Activated CD4-positive, alpha-beta T cell treated with anti-CD3 and anti-CD28 coated beads, Interleukin-2, amount 10 ng/mL, durations not matched to agents 24 days and 14 days (primary cell): ENCODE measurements at regions not wholly inside any gene's neighbourhood (a gene's known extent, or its start where the extent isn't known, plus 50 kb on each side); places are given as distances from the start of the nearest gene placed in this dataset.
A peak's percentile ranks its signal among the peaks of the same experiment; 100 is the strongest.
"Not testable (repeated sequence)": the region's sequence is repeated elsewhere in the genome, so short reads cannot be mapped to it uniquely, and the experiment has no call there.

Experiments
- DNase-seq: peaks from one replicate; pipeline ENCODE4 v3.0.0; 2022
- H3K27ac Mint-ChIP-seq: one replicate; pipeline ENCODE4 v1.8.0; 2022; ENCODE audit warnings: mild to moderate bottlenecking, mixed read lengths
- H3K27me3 Mint-ChIP-seq: one replicate; pipeline ENCODE4 v1.8.0; 2022; ENCODE audit warnings: mixed read lengths
- H3K36me3 Mint-ChIP-seq: one replicate; pipeline ENCODE4 v1.8.0; 2022; ENCODE audit warnings: low read depth, mild to moderate bottlenecking, mixed read lengths
- H3K4me1 Mint-ChIP-seq: one replicate; pipeline ENCODE4 v1.8.0; 2021; ENCODE audit warnings: mixed read lengths
- H3K4me3 Mint-ChIP-seq: one replicate; pipeline ENCODE4 v1.8.0; 2022; ENCODE audit warnings: mild to moderate bottlenecking, moderate library complexity, mixed read lengths
- H3K9me3 Mint-ChIP-seq: one replicate; pipeline ENCODE4 v1.8.0; 2021; ENCODE audit warnings: mixed read lengths
- intact Hi-C: fragments of 100-400 bp; cut with micrococcal nuclease; formaldehyde crosslinking; loops from one replicate; pipeline ENCODE4 v1.15.1; 2023

DNA sequence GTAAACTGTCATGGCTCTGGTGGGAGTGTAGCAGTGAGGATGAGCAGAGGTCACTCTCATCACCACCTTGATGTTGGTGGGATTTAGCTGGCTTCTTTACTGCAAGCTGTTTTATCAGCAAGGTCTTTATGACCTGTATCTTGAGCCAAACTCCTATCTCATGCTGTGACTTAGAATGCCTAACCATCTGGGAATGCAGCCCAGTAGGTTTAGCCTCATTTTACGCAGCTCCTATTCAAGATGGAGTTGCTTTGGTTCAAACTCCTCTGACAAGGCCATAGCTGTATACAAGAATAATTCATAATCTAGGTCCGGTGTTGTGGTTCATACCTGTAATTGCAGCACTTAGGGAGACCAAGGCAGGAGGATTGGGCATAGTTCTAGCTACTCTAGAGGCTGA lies 85.1 kb downstream of the ARRDC3 start:
- Mint-ChIP-seq H3K9me3 (no peaks in the 10 kb centered on the region), H3K27ac (no peak overlapping the region), H3K4me3 (no peak overlapping the region), H3K27me3 (no peaks in the 10 kb centered on the region), H3K4me1 (peaks cover 5% of the 10 kb centered on the region), H3K36me3 (no peaks in the 10 kb centered on the region)
- intact Hi-C loops = no loop called here
- no peak for DNase-seq

DNA sequence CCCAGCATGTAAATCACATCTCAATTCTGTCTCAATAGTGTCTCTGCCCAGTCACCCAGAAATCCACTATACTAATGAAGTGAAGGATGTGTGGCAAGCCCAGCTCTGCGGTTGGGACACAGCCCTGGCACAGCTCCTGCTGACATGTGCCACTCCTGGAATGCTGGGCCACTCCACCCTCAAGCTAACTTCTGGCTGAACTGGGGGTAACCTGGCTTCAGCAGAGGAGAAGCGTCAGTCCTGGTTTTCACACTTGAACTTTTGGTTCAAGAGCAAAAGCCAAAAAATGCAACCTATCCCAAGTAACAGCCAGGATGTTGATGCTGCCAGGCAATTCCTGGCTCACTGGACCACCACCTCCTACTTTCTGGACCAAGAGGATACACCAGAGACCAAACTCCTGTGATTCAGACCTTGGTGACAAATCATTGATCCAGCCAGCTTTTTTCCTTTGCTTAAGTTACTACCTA lies 86.4 kb downstream of the ARRDC3 start:
- H3K4me1 Mint-ChIP-seq = peaks cover 16% of the 10 kb centered on the region
- no peaks in the 10 kb centered on the region for H3K27me3 Mint-ChIP-seq
- H3K4me3 Mint-ChIP-seq = no peak overlapping the region
- DNase-seq = no peak
- H3K9me3 Mint-ChIP-seq = no peaks in the 10 kb centered on the region
- H3K36me3 Mint-ChIP-seq = no peaks in the 10 kb centered on the region
- intact Hi-C loops = no loop called here
- H3K27ac Mint-ChIP-seq = no peak overlapping the region

DNA sequence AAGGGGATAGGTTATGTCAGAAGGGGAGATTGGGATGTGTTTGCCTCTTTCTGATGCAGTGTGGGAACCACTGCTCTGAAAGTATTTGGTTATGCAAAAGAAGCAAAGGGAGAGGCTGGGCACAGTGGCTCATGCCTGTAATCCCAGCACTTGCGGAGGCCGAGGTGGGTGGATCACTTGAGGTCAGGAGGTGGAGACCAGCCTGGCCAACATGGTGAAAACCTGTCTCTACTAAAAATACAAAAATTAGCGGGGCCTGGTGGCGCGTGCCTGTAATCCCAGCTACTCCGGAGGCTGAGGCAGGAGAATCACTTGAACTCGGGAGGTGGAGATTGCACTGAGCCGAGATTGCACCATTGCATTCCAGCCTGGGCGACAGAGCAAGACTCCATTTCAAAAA lies 87.0 kb downstream of the ARRDC3 start:
- H3K9me3 Mint-ChIP-seq, DNase-seq, H3K27me3 Mint-ChIP-seq, H3K27ac Mint-ChIP-seq, H3K36me3 Mint-ChIP-seq, H3K4me3 Mint-ChIP-seq, intact Hi-C loops: not testable (repeated sequence)
- H3K4me1 Mint-ChIP-seq = peaks cover 16% of the 10 kb centered on the region

DNA sequence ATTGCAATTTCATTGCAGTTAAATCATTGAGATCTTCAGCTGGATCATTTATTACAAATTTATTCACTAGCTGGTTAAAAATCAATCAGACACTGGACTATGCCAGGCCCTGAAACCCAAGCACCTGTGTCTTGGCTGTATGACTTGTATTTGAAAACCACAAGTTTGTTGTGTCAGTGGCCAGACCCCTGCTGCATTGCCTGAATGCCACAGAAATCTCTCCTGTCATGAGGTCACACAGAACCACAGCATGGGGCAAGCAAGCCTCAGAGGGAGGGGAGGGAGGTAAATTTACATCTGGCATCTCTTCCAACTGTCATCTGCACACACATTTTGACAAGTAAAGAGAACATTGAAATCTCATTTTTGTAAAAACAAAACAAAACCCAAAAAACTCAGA lies 90.0 kb downstream of the ARRDC3 start:
- H3K4me1 Mint-ChIP-seq = peaks cover 16% of the 10 kb centered on the region
- H3K9me3 Mint-ChIP-seq = no peaks in the 10 kb centered on the region
- no peaks in the 10 kb centered on the region for H3K27me3 Mint-ChIP-seq
- intact Hi-C loops = no loop called here
- no peaks in the 10 kb centered on the region for H3K36me3 Mint-ChIP-seq
- no peak overlapping the region for H3K27ac Mint-ChIP-seq
- no peak overlapping the region for H3K4me3 Mint-ChIP-seq
- DNase-seq = no peak

DNA sequence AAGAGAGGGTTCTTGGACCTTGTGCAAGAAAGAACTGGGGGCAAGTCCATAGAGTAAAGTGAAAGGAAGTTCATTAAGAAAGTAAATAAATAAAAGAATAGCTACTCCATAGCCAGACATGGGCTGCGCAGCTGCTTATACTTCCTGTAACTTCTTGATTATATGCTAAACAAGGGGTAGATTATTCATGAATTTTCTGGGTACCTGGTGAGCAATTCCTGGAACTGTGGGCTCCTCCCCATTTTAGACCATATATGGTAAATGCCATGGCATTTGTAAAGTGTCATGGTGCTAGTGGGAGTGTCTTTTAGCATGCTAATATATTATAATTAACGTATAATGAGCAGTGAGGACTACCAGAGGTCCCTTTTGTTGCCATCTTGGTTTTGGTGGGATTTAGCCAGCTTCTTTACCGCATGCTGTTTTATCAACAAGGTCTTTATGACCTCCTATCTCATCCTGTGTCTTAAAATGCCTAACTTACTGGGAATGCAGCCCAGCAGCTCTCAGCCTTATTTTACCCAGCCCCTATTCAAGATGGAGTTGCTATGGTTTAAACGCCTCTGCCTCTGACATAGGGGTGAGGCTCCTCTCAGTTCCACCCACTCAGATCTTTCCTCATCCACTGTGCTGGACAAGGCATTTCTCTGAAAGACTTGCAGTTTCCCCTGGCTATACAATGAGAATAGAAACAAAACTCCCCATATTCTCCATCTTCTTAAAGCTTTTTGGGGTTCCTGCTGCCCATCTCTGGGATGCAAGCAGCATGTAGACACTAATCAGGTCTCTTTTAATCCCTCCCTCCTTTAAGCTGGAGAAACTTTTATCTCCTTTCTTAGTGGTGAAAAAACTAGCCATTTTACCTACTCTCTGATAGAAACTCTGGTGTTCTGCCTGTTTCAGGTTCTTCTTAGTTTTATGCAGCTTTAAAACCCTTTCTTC lies 91.2 kb downstream of the ARRDC3 start:
- no peak overlapping the region for H3K27ac Mint-ChIP-seq
- H3K27me3 Mint-ChIP-seq = no peaks in the 10 kb centered on the region
- H3K9me3 Mint-ChIP-seq = peaks cover 8% of the 10 kb centered on the region
- intact Hi-C loops = no loop called here
- no peak for DNase-seq
- peaks cover 16% of the 10 kb centered on the region for H3K4me1 Mint-ChIP-seq
- H3K4me3 Mint-ChIP-seq = no peak overlapping the region
- no peaks in the 10 kb centered on the region for H3K36me3 Mint-ChIP-seq

DNA sequence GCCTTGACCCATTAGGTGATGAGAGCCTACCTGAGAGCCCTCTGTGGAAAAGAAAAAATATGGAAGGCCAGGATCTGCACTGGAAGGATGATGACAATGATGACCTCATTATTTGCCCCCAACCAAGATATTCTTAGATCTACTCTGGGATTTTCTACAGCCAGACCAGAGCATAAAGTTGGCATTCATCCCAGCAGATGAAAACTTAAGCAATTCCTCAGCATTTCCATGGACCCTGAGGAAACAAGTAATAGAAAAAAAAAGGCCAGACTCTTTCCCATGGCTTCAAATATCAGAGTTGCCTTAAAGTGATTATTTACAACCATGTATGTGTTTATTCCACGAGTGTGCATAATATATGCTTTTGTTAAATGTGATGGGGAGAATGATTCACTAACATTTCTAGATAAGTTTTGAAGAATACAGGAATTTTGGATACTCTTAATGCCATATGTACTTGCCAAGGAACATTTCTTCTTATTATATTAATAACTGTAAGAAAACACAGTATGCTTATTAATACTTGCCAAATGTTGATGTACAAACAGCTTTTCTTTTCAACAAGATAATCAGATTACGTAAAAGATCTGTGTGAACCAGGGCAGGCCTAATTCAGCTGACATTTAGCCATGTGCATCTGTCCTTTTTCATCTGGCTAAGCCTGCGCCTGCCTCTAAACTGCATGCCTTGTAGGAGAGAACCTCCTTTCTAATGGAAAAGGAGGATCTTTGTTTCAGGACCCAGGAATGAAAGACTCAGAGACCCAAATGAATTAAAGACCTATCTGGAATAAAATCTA lies 94.8 kb downstream of the ARRDC3 start:
- Mint-ChIP-seq H3K4me1 (peaks cover 22% of the 10 kb centered on the region), H3K27me3 (no peaks in the 10 kb centered on the region), H3K4me3 (no peak overlapping the region), H3K27ac (no peak overlapping the region), H3K36me3 (peaks cover 7% of the 10 kb centered on the region), H3K9me3 (peaks cover 22% of the 10 kb centered on the region)
- intact Hi-C loops = no loop called here
- no peak for DNase-seq

DNA sequence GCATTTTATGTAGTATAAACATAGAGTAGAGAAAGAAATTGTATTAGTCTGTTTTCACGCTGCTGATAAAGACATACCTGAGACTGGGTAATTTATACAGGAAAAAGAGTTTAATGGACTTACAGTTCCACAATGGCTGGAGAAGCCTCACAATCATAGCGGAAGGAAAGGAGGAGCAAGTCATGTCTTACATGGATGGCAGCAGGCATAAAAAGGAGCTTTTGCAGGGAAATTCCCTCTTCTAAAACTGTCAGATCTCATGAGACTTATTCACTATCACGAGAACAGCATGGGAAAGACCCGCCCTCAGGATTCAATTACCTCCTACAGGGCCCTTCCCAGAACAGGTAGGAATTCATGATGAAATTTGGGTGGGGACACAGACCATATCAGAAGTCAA lies 98.1 kb downstream of the ARRDC3 start:
- H3K4me3 Mint-ChIP-seq, H3K27me3 Mint-ChIP-seq, H3K36me3 Mint-ChIP-seq, DNase-seq, H3K27ac Mint-ChIP-seq, intact Hi-C loops: not testable (repeated sequence)
- Mint-ChIP-seq H3K9me3 (peaks cover 22% of the 10 kb centered on the region), H3K4me1 (peaks cover 22% of the 10 kb centered on the region)

DNA sequence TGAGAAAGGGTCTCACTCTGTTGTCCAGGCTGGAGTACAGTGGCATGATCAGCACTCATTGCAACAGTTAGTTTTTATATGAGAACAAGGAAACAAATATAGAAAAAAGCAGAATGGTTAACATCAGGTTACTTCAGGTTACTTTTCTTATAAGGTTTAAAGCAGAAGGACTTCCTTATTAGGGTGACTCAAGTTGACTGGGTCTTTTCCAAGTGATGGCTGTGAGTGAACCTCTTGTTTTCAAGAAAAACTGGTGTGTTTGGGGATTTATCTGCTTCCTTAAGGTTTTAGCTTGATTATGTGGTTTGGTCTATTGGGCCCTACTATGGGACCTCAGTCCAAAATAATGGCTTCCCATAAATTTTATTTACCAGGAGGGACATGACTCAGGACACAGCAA lies 99.2 kb downstream of the ARRDC3 start:
- intact Hi-C loops = no loop called here

DNA sequence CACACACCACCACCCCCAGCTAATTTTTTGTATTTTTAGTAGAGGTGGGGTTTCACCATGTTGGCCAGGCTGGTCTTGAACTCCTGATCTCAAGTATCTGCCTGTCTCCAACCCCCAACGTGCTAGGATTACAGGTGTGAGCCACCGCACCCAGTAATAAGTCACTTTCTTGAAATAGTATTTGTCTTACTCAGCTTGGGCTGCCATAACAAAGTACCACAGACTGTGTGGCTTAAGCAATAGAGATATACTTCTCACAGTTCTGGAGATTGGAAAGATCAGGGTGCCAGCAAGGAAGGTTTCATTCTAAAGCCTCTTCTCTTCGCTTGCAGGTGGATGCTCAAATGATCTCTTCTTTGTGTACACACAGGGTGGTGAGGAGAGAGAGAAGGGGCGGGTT lies 99.8 kb downstream of the ARRDC3 start:
- H3K4me3 Mint-ChIP-seq = no peak overlapping the region
- H3K36me3 Mint-ChIP-seq = peaks cover 9% of the 10 kb centered on the region
- H3K4me1 Mint-ChIP-seq = peaks cover 30% of the 10 kb centered on the region
- peaks cover 2% of the 10 kb centered on the region for H3K27me3 Mint-ChIP-seq
- no peak overlapping the region for H3K27ac Mint-ChIP-seq
- no peak for DNase-seq
- intact Hi-C loops = no loop called here
- H3K9me3 Mint-ChIP-seq = peaks cover 22% of the 10 kb centered on the region

More for the DNA sequence above, 99.2 kb downstream of the ARRDC3 start:
- peaks cover 22% of the 10 kb centered on the region for H3K9me3 Mint-ChIP-seq
- H3K27ac Mint-ChIP-seq = no peak overlapping the region
- DNase-seq = no peak
- H3K4me1 Mint-ChIP-seq = peaks cover 30% of the 10 kb centered on the region
- H3K4me3 Mint-ChIP-seq = no peak overlapping the region
- peaks cover 2% of the 10 kb centered on the region for H3K27me3 Mint-ChIP-seq
- H3K36me3 Mint-ChIP-seq = peaks cover 9% of the 10 kb centered on the region

DNA sequence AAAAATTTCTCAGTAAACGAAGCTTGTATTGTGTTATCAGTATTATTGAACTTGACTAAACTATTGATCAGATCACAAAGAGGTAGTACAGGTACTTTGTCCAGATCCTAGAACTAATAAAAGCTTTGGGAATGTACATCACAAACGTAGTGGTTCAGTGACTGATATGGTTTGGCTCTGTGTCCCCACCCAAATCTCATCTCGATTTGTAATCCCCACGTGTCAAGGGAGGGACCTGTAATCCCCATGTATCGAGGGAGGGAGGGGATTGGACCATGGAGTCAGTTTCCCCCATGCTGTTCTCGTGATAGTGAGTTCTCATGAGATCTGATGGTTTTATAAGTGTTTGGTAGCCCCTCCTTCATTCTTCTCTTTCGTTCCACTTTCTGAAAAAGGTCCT lies 100.9 kb downstream of the ARRDC3 start:
- no peak for DNase-seq
- H3K27ac Mint-ChIP-seq = no peak overlapping the region
- H3K9me3 Mint-ChIP-seq = peaks cover 17% of the 10 kb centered on the region
- H3K4me1 Mint-ChIP-seq = peaks cover 30% of the 10 kb centered on the region
- peaks cover 2% of the 10 kb centered on the region for H3K27me3 Mint-ChIP-seq
- intact Hi-C loops = no loop called here
- no peak overlapping the region for H3K4me3 Mint-ChIP-seq
- peaks cover 9% of the 10 kb centered on the region for H3K36me3 Mint-ChIP-seq

DNA sequence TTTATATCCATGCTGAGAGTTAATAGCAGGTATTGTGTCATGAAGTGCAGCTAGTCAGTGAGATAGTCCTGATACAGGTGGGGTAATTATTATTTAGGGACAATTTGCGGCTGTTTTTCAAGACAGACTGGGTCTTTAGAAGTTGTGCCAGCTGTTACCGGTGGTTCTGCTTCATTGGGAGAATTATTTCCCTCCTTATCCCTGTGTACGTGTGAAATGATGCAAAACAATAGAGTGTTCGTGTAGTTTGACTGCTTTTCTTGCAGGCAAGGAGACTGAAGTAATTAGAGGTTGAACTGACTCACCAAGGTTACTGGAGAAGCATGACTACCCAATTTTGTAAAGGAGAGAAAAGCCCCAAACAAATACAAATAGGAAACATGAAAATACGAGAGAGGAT lies 101.7 kb downstream of the ARRDC3 start:
- Mint-ChIP-seq H3K4me1 (peaks cover 30% of the 10 kb centered on the region), H3K36me3 (peaks cover 9% of the 10 kb centered on the region), H3K27ac (peak overlapping the region; percentile 92), H3K4me3 (peak overlapping the region; percentile 85), H3K27me3 (peaks cover 2% of the 10 kb centered on the region), H3K9me3 (peaks cover 12% of the 10 kb centered on the region)
- DNase-seq = no peak
- intact Hi-C loops = loop anchor here (1.0 to 2.0 kb wide), 2 partner anchors 30 to 119 kb away; no protein-coding TSS in a partner anchor

DNA sequence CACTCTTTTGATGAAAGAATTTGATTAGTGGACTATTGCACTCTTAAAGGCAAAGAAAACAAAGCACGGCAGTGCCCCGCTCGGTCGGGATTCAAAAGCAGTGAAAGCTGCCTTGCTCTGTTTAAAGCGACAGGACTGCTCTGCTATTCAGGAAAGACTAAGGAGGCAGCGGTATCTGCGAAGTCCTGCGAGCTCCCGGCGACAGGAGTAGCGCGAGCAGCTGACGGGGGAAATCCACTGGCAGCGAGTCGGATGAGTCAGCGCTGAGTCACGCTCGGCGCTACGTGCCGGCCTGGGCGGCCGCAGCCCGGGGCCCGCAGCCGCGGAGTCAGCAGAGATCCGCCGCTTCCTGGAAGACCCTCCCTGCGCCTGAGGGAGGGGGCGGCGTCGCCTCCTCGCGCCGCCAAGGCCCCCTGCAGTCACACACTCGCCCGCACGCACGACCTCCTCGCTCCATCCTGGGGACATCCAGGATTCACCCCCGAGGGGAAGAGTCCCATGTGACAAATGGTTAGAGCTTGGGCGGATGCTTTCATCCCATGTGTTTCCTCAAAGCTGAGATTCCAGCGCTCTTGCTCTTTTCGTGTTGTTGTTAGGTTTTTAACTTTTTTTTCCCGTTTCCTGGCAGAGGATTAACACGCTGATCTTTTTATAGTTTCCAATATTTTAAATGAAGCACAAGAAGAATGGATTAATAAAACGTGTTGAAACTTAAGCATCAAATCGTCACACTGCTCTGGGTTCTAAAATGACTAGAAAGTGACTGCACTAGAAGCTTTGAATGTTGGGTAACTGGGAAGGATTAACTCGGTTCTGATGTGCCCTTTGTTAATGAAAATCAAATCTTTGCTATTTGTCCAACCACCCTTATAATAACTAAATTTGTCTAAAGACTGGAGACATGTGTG lies 102.5 kb downstream of the ARRDC3 start:
- Mint-ChIP-seq H3K9me3 (peaks cover 7% of the 10 kb centered on the region), H3K27ac (peak overlapping the region; percentile 92), H3K4me1 (peaks cover 28% of the 10 kb centered on the region), H3K27me3 (peaks cover 4% of the 10 kb centered on the region), H3K4me3 (peak overlapping the region; percentile 85), H3K36me3 (peaks cover 7% of the 10 kb centered on the region)
- peak; percentile 95 for DNase-seq
- intact Hi-C loops = loop anchor here (1.0 to 2.0 kb wide), 5 partner anchors 11 to 118 kb away; partner anchors contain the start of gene ARRDC3

DNA sequence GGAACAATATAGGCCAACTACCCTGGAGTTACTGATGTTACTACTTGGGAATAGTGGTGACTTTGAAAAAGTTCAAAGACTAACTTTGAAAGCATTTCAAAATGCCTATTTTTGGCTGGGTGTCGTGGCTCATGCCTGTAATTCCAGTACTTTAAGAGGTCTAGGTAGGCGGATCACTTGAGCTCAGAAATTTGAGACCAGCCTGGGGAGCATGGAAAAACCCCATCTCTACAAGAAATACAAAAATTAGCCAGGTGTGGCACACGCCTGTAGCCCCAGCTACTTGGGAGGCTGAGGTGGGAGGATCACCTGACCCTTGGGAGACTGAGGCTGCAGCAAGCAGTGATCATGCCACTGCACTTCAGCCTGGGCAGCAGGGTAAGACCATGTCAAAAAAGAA lies 105.3 kb downstream of the ARRDC3 start:
- H3K27ac Mint-ChIP-seq = no peak overlapping the region
- H3K9me3 Mint-ChIP-seq = no peaks in the 10 kb centered on the region
- H3K36me3 Mint-ChIP-seq = peaks cover 4% of the 10 kb centered on the region
- no peak for DNase-seq
- intact Hi-C loops = loop anchor here (5.0 kb wide), 1 partner anchor 406 kb away; no protein-coding TSS in a partner anchor
- H3K4me3 Mint-ChIP-seq = no peak overlapping the region
- H3K27me3 Mint-ChIP-seq = peaks cover 5% of the 10 kb centered on the region
- peaks cover 26% of the 10 kb centered on the region for H3K4me1 Mint-ChIP-seq
